Nephron (organoid): ENCODE measurements at regions not wholly inside any gene's neighbourhood (a gene's known extent, or its start where the extent isn't known, plus 50 kb on each side); places are given as distances from the start of the nearest gene placed in this dataset.

Source experiments
- H3K27ac Mint-ChIP-seq, 3 experiments: 2 replicates each; pipeline ENCODE4 v1.8.0; 2020; ENCODE audit warnings: mixed read lengths in 3 of 3, mild to moderate bottlenecking in 2 of 3, moderate library complexity in 1 of 3
- H3K27me3 Mint-ChIP-seq: 2 replicates; pipeline ENCODE4 v1.8.0; 2021; ENCODE audit warnings: low read depth, mild to moderate bottlenecking, moderate library complexity, mixed read lengths
- H3K36me3 Mint-ChIP-seq: 2 replicates; pipeline ENCODE4 v1.8.0; 2020; ENCODE audit warnings: low read depth, mixed read lengths
- H3K4me1 Mint-ChIP-seq: 2 replicates; pipeline ENCODE4 v1.8.0; 2020; ENCODE audit warnings: mixed read lengths
- H3K4me3 Mint-ChIP-seq, 3 experiments: 2 replicates each; pipeline ENCODE4 v1.8.0; 2020; ENCODE audit warnings: mild to moderate bottlenecking in 3 of 3, mixed read lengths in 3 of 3, moderate library complexity in 2 of 3
- H3K9me3 Mint-ChIP-seq: 2 replicates; pipeline ENCODE4 v1.8.0; 2020; ENCODE audit warnings: mixed read lengths
- TF ChIP-seq, protein P1 (sequence below), 3 experiments: fragments of 200-600 bp; sonication (generic); IDR thresholded peaks; one replicate each; pipeline ENCODE4 v1.5.0; 2021; ENCODE audit warnings: antibody characterized with exemption in 3 of 3; ENCODE audit not compliant: unreplicated experiment in 3 of 3

DNA sequence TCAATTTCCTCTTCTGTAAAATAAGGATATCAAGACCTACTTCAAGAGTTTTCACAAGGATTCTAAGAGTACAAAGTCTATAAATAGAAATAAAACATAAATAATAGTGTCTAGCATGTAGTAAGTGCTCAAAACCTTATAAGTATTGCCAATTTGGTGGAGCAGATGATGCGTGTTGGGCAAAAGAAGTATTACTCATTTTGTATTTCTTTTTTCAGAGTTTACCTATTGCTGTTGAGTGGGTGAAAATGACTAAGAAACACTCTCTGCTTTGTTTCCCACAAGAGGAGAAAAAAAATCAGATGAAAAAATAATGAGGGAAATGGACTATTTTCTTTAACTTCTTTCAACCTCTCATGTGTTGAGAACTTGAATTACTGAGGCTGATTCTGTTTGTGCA is 103.3 kb upstream of the KCNK2 start:
- Mint-ChIP-seq H3K27ac (no peak overlapping the region), H3K4me3 (no peak overlapping the region), H3K9me3 (peaks cover 8% of the 10 kb centered on the region), H3K36me3 (no peaks in the 10 kb centered on the region), H3K27me3 (peaks cover 4% of the 10 kb centered on the region), H3K4me1 (no peaks in the 10 kb centered on the region)
- TF ChIP-seq, protein P1, sequence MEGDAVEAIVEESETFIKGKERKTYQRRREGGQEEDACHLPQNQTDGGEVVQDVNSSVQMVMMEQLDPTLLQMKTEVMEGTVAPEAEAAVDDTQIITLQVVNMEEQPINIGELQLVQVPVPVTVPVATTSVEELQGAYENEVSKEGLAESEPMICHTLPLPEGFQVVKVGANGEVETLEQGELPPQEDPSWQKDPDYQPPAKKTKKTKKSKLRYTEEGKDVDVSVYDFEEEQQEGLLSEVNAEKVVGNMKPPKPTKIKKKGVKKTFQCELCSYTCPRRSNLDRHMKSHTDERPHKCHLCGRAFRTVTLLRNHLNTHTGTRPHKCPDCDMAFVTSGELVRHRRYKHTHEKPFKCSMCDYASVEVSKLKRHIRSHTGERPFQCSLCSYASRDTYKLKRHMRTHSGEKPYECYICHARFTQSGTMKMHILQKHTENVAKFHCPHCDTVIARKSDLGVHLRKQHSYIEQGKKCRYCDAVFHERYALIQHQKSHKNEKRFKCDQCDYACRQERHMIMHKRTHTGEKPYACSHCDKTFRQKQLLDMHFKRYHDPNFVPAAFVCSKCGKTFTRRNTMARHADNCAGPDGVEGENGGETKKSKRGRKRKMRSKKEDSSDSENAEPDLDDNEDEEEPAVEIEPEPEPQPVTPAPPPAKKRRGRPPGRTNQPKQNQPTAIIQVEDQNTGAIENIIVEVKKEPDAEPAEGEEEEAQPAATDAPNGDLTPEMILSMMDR (IDR thresholded peaks at IDR 0.05; ENCODE audit: unreplicated experiment in 3 of 3) = no peak

DNA sequence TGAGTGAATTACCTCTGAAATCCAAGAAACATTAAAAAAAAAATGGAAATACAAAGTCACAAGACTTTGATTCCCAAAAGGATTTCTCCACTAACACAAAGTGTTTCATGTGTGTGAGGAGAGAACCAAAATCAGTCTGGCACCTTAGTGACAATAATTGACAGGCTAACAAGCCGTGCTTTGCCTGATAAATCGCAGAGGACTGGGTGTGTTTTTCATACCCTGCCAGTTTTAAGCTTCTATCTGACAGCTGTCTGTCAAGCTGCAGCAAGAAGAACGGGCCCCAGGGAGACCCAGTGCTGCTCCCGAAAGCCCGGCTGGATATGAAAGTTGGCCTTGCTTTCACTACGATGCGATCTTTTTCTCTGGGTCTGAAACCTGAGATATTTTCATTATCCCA is 101.6 kb upstream of the KCNK2 start:
- TF ChIP-seq, protein P1 (IDR thresholded peaks at IDR 0.05; ENCODE audit: unreplicated experiment in 3 of 3) = no peak
- no peaks in the 10 kb centered on the region for H3K36me3 Mint-ChIP-seq
- peaks cover 4% of the 10 kb centered on the region for H3K27me3 Mint-ChIP-seq
- H3K4me3 Mint-ChIP-seq = no peak overlapping the region
- H3K4me1 Mint-ChIP-seq = no peaks in the 10 kb centered on the region
- peaks cover 9% of the 10 kb centered on the region for H3K9me3 Mint-ChIP-seq
- H3K27ac Mint-ChIP-seq = no peak overlapping the region

DNA sequence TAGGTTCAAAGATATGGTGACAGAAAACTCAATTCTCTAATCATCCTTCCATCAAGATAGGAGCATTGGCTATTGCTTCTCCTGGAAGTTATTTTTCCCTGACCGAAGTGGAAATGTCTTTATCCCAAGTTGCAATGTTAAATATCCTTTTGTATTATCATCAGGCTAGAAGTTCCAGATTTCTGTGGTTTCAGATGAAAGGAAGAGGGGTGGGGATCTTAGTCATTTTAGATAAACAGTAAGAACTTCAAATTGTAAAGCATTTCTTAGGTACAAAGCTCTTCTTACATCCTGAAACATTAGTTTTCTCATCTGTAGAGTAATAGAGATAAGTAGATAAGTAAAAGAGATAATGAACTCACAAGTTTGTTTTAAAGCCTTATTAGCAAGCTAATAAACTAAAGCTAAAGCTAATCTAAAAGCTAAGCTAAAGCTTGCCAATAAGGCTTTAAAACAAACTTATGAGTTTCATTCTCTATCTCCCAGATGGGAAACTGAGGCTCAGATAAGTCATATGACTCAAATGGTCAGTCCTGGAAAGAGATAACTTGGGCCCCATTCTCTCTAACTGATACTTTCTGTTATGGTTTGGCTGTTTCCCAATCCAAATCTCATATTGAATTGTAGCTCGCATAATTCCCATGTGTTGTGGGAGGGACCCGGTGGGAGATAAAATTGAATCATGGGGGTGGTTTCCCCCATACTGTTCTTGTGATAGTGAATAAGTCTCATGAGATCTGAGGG is 99.2 kb upstream of the KCNK2 start:
- H3K27ac Mint-ChIP-seq = no peak overlapping the region
- no peaks in the 10 kb centered on the region for H3K4me1 Mint-ChIP-seq
- no peak overlapping the region for H3K4me3 Mint-ChIP-seq
- TF ChIP-seq, protein P1 (IDR thresholded peaks at IDR 0.05; ENCODE audit: unreplicated experiment in 3 of 3) = no peak
- H3K9me3 Mint-ChIP-seq = peaks cover 11% of the 10 kb centered on the region
- no peaks in the 10 kb centered on the region for H3K36me3 Mint-ChIP-seq
- H3K27me3 Mint-ChIP-seq = peaks cover 4% of the 10 kb centered on the region

DNA sequence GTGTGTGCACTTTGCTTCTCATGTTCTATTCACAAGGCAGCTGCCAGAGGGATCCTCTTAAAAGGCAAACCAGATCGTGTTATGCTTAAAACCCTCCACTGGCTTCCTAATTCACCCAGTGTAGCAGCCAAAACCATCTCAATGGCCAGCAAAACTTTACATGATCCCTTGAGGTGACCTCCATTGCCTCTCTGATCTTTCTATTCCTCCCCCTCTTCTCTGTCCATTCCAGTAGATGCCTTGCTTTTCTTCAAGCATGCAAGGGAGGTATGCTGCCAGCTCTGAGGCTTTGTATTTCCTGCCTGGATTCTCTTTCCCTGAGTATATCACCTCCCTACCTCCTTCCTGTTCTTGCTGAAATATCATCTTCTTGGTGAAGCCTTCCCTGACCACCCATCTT is 93.2 kb upstream of the KCNK2 start:
- no peak overlapping the region for H3K4me3 Mint-ChIP-seq
- H3K27me3 Mint-ChIP-seq = peaks cover 5% of the 10 kb centered on the region
- no peak overlapping the region for H3K27ac Mint-ChIP-seq
- H3K9me3 Mint-ChIP-seq = peaks cover 2% of the 10 kb centered on the region
- TF ChIP-seq, protein P1 (IDR thresholded peaks at IDR 0.05; ENCODE audit: unreplicated experiment in 3 of 3) = no peak
- no peaks in the 10 kb centered on the region for H3K36me3 Mint-ChIP-seq
- no peaks in the 10 kb centered on the region for H3K4me1 Mint-ChIP-seq

DNA sequence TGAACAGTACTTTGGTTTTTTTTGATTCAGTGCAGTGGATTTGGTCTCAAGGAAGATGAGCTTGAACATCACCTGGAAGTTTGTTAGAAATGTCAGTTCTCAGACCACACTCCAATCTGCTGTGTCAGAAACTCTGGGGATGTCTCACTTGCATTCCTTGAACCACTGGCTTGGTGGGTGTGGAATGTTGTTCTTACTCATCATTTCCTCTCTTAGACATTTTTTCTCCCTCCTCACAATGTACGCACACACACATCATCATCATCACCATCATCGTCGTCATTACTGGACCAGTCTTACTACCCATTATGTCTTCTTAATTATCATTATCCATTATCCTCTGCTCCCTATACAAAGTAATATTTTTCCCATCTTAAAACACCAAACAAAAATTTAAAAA is 91.9 kb upstream of the KCNK2 start:
- no peaks in the 10 kb centered on the region for H3K36me3 Mint-ChIP-seq
- H3K27ac Mint-ChIP-seq = no peak overlapping the region
- peaks cover 2% of the 10 kb centered on the region for H3K9me3 Mint-ChIP-seq
- TF ChIP-seq, protein P1 (IDR thresholded peaks at IDR 0.05; ENCODE audit: unreplicated experiment in 3 of 3) = no peak
- no peaks in the 10 kb centered on the region for H3K4me1 Mint-ChIP-seq
- peaks cover 5% of the 10 kb centered on the region for H3K27me3 Mint-ChIP-seq
- H3K4me3 Mint-ChIP-seq = no peak overlapping the region

DNA sequence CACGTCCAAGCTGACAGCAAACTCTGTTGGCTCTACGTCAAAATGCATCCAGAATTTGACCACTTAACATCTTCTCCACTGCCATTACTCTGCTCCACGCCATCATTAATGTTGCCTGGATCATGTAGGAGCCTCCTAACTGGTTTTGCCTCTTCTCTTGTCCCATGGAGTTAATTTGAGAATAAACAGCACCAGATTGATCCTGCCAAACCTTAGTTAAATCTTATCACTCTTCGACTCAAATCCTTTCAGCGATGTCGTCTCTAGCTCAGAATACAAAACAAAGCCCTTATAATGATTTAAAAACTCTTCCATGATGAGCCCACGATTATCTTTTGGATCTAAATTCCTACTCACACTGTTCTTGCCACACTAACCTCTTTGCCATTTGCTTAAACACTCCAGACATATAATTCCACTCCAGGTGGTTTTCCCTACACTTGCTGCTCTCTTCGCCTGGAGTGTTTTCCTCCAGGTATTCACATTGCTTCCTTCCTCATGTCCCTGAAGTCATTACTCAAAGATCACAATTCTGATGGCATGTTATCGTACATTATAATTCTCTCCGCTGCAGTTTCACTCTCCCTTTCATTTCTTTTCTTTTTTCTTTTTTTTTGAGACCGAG is 90.7 kb upstream of the KCNK2 start:
- H3K27me3 Mint-ChIP-seq = peaks cover 5% of the 10 kb centered on the region
- H3K4me3 Mint-ChIP-seq = no peak overlapping the region

More for the DNA sequence above, 90.7 kb upstream of the KCNK2 start:
- Mint-ChIP-seq H3K27ac (no peak overlapping the region), H3K4me1 (no peaks in the 10 kb centered on the region), H3K36me3 (no peaks in the 10 kb centered on the region), H3K9me3 (no peaks in the 10 kb centered on the region)
- TF ChIP-seq, protein P1 (IDR thresholded peaks at IDR 0.05; ENCODE audit: unreplicated experiment in 3 of 3) = no peak
